ENCODE measurements at regions not wholly inside any gene's neighbourhood (a gene's known extent, or its start where the extent isn't known, plus 50 kb on each side); places are given as distances from the start of the nearest gene placed in this dataset.

DNA sequence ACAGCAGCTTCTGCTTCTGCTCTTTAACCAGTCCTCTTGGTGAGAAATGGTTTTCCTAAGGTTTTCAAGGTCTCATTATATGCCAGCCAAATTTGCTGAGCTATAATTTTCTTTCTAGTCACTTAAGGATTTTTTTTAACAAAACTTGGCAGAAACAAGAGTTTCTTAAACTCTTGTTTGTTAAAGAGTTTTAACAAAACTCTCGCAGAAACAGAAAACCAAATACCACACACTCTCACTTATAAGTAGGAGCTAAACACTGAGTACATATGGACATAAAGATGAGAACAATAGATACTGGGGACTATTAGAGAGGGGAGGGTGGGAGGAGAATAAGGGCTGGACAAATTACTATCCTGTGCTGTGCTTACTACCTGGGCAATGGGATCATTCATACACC, 908.3 kb downstream of the TUSC7 start:
- intact Hi-C loops (cut with micrococcal nuclease) = no loop called here
- H3K79me2 ChIP-seq (ENCODE audit: low read length) = no peaks in the 10 kb centered on the region
- H3K27ac ChIP-seq (ENCODE audit: low read length) = no peak overlapping the region
- no peaks in the 10 kb centered on the region for H3K36me3 ChIP-seq (ENCODE audit: low read depth, low read length)
- CTCF ChIA-PET = no interaction called here
- H3K4me1 ChIP-seq (ENCODE audit: insufficient read depth, low read length) = no peaks in the 10 kb centered on the region
- no peak overlapping the region for H2AFZ ChIP-seq (ENCODE audit: low read length)
- no peaks in the 10 kb centered on the region for H3K27me3 ChIP-seq (ENCODE audit: low read length)
- H3K4me2 ChIP-seq (ENCODE audit: low read length) = no peak overlapping the region
- BruUV-seq (replicated peaks) = no TSS peak
- peaks cover 27% of the 10 kb centered on the region for H3K9me3 ChIP-seq (ENCODE audit: low read length)
- H4K20me1 ChIP-seq (ENCODE audit: low read length) = no peaks in the 10 kb centered on the region
- H3K9ac ChIP-seq (ENCODE audit: low read length) = no peak overlapping the region
- H3F3A ChIP-seq (ENCODE audit: low read length, unreplicated experiment) = no peaks in the 10 kb centered on the region
- DNase-seq (no peak), ATAC-seq (no peak)
- TF ChIP-seq, protein P1, sequence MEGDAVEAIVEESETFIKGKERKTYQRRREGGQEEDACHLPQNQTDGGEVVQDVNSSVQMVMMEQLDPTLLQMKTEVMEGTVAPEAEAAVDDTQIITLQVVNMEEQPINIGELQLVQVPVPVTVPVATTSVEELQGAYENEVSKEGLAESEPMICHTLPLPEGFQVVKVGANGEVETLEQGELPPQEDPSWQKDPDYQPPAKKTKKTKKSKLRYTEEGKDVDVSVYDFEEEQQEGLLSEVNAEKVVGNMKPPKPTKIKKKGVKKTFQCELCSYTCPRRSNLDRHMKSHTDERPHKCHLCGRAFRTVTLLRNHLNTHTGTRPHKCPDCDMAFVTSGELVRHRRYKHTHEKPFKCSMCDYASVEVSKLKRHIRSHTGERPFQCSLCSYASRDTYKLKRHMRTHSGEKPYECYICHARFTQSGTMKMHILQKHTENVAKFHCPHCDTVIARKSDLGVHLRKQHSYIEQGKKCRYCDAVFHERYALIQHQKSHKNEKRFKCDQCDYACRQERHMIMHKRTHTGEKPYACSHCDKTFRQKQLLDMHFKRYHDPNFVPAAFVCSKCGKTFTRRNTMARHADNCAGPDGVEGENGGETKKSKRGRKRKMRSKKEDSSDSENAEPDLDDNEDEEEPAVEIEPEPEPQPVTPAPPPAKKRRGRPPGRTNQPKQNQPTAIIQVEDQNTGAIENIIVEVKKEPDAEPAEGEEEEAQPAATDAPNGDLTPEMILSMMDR (conservative IDR thresholded peaks at IDR 0.05; ENCODE audit: low read depth, low read length) = no peak
- no peak for TF ChIP-seq EZH2phosphoT487 (IDR thresholded peaks at IDR 0.05; ENCODE audit: borderline replicate concordance, low read length)
- no peak for TF ChIP-seq EZH2 (IDR thresholded peaks at IDR 0.05; ENCODE audit: low read length, unreplicated experiment)
- no peak overlapping the region for H3K4me3 ChIP-seq (ENCODE audit: low read length)
- POLR2A ChIA-PET (ENCODE audit: unreplicated experiment) = no interaction called here
- no peaks in the 10 kb centered on the region for H3K9me2 ChIP-seq (replicated peaks; ENCODE audit: low read length)

DNA sequence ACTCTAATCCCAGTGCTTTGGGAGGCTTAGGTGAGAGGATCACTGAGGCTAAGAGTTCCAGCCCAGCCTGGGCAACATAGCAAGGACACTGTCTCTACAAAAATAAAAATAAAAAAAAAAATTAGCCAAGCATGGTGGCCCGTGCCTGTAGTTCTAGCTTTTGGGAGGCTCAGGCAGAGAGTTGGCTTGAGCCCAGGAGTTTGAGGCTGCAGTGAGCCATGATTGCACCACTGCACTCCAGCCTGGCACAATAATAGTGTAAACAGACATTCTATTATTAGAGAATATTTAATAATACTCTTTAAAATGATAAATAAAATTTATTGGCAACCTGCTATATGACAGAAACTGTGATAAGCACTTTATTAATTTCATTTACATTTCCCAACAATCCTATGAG, 908.9 kb downstream of the TUSC7 start:
- Histone ChIP-seq H3K36me3 (ENCODE audit: low read depth, low read length) (no peaks in the 10 kb centered on the region), H3K4me1 (ENCODE audit: insufficient read depth, low read length) (no peaks in the 10 kb centered on the region), H3K9ac (ENCODE audit: low read length) (no peak overlapping the region), H3K4me2 (ENCODE audit: low read length) (no peak overlapping the region), H3K4me3 (ENCODE audit: low read length) (no peak overlapping the region), H3K9me3 (ENCODE audit: low read length) (peaks cover 32% of the 10 kb centered on the region), H3F3A (ENCODE audit: low read length, unreplicated experiment) (no peaks in the 10 kb centered on the region), H2AFZ (ENCODE audit: low read length) (no peak overlapping the region), H3K27ac (ENCODE audit: low read length) (no peak overlapping the region), H4K20me1 (ENCODE audit: low read length) (no peaks in the 10 kb centered on the region), H3K9me2 (replicated peaks; ENCODE audit: low read length) (no peaks in the 10 kb centered on the region), H3K79me2 (ENCODE audit: low read length) (no peaks in the 10 kb centered on the region), H3K27me3 (ENCODE audit: low read length) (no peaks in the 10 kb centered on the region)
- TF ChIP-seq, protein P1 (conservative IDR thresholded peaks at IDR 0.05; ENCODE audit: low read depth, low read length) = no peak
- TF ChIP-seq EZH2phosphoT487 (IDR thresholded peaks at IDR 0.05; ENCODE audit: borderline replicate concordance, low read length) (no peak), EZH2 (IDR thresholded peaks at IDR 0.05; ENCODE audit: low read length, unreplicated experiment) (no peak)
- POLR2A ChIA-PET (ENCODE audit: unreplicated experiment) = no interaction called here
- BruUV-seq (replicated peaks) = no TSS peak
- CTCF ChIA-PET = no interaction called here
- no peak for ATAC-seq
- intact Hi-C loops (cut with micrococcal nuclease) = no loop called here
- DNase-seq = no peak

DNA sequence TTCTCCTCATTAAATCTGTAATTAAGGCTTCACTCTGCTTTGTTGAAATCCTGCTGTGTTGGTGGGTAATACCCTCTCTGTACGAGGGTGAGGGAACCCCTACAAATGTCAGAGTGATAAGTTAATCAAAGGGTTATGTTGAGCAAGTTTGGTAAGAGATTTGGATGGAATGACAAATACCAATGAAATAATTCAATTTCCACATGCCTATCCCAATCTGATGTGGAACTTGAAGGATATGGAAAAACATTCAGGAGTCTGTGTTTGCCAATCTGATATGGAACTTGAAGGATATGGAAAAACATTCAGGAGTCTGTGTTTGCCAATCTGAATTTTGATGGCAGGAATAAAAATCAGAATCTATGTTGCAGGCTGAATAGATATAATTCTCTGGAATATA, 910.2 kb downstream of the TUSC7 start:
- H3K4me1 ChIP-seq (ENCODE audit: insufficient read depth, low read length) = no peaks in the 10 kb centered on the region
- H3K36me3 ChIP-seq (ENCODE audit: low read depth, low read length) = no peaks in the 10 kb centered on the region
- no peak for TF ChIP-seq EZH2phosphoT487 (IDR thresholded peaks at IDR 0.05; ENCODE audit: borderline replicate concordance, low read length)
- TF ChIP-seq, protein P1 (conservative IDR thresholded peaks at IDR 0.05; ENCODE audit: low read depth, low read length) = no peak
- no peak for TF ChIP-seq EZH2 (IDR thresholded peaks at IDR 0.05; ENCODE audit: low read length, unreplicated experiment)
- no TSS peak for BruUV-seq (replicated peaks)
- ChIA-PET CTCF (no interaction called here), POLR2A (ENCODE audit: unreplicated experiment) (no interaction called here)
- H3K4me3 ChIP-seq (ENCODE audit: low read length) = no peak overlapping the region
- intact Hi-C loops (cut with micrococcal nuclease) = no loop called here
- DNase-seq (no peak), ATAC-seq (no peak)
- H3K9ac ChIP-seq (ENCODE audit: low read length) = no peak overlapping the region
- H2AFZ ChIP-seq (ENCODE audit: low read length) = no peak overlapping the region
- no peak overlapping the region for H3K4me2 ChIP-seq (ENCODE audit: low read length)
- no peaks in the 10 kb centered on the region for H4K20me1 ChIP-seq (ENCODE audit: low read length)
- no peak overlapping the region for H3K27ac ChIP-seq (ENCODE audit: low read length)
- H3K27me3 ChIP-seq (ENCODE audit: low read length) = no peaks in the 10 kb centered on the region
- no peaks in the 10 kb centered on the region for H3K9me2 ChIP-seq (replicated peaks; ENCODE audit: low read length)
- H3F3A ChIP-seq (ENCODE audit: low read length, unreplicated experiment) = no peaks in the 10 kb centered on the region
- peaks cover 29% of the 10 kb centered on the region for H3K9me3 ChIP-seq (ENCODE audit: low read length)
- no peaks in the 10 kb centered on the region for H3K79me2 ChIP-seq (ENCODE audit: low read length)

Data from PC-3 (cell line).